H1 (cell line): ENCODE measurements at regions not wholly inside any gene's neighbourhood (a gene's known extent, or its start where the extent isn't known, plus 50 kb on each side); places are given as distances from the start of the nearest gene placed in this dataset.

Experiments
- EGR1 ChIP-seq: IDR thresholded peaks from 2 replicates; pipeline ENCODE4 v1.6.1; 2011; ENCODE audit warnings: low read depth, low read length, borderline replicate concordance
- HDAC2 ChIP-seq, 2 experiments: fragments of 300-600 bp in 1 of 2; sonication (generic) in 1 of 2; IDR thresholded peaks; 2 replicates each; pipeline ENCODE4 v1.6.1; 2011 to 2012; ENCODE audit warnings: low read depth in 2 of 2, low read length in 2 of 2, mild to moderate bottlenecking in 2 of 2, moderate library complexity in 2 of 2, borderline replicate concordance in 1 of 2, inconsistent platforms in 1 of 2
- TCF12 ChIP-seq: IDR thresholded peaks from 2 replicates; pipeline ENCODE4 v1.6.1; 2011; ENCODE audit warnings: low read depth, mild to moderate bottlenecking, low read length
- ZNF274 ChIP-seq: IDR thresholded peaks from 2 replicates; pipeline ENCODE4 v1.7.0; 2012; ENCODE audit warnings: low read length, borderline replicate concordance; ENCODE audit errors: extremely low read depth

DNA sequence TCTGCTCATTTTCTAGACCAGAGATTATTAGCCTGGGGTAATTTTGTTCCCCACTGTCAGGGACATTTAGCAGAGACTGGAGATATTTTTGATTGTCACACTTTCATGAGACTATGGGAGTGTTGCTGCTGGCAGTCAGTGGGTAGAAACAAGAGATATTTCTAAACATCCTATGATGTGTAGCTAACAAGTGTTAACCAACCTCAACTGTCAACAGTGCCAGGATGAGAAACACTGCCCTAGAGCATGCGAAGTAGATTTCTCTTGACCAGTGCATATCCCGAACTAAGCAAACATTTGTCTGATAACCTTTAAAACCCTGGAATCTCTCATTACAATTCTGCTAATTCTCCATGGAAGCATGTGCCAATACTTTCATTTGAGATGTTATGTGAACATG, 607.4 kb upstream of the TMPRSS15 start (continued):
- TF ChIP-seq HDAC2 (IDR thresholded peaks at IDR 0.05; ENCODE audit: borderline replicate concordance in 1 of 2, low read depth in 2 of 2, low read length in 2 of 2) = no peak
- TF ChIP-seq EGR1 = no peak
- TF ChIP-seq ZNF274 = no peak
- TF ChIP-seq TCF12 = no peak
